ENCODE measurements at regions not wholly inside any gene's neighbourhood (a gene's known extent, or its start where the extent isn't known, plus 50 kb on each side); places are given as distances from the start of the nearest gene placed in this dataset.
"Not testable (repeated sequence)": the region's sequence is repeated elsewhere in the genome, so short reads cannot be mapped to it uniquely, and the experiment has no call there.

- H2AK5ac ChIP-seq (ENCODE audit: low read length, severe bottlenecking) = no peak overlapping the region
- no peak overlapping the region for H2BK5ac ChIP-seq (ENCODE audit: low read depth, low read length, poor library complexity, severe bottlenecking)
- H4K8ac ChIP-seq (ENCODE audit: low read length) = no peak overlapping the region
- no peaks in the 10 kb centered on the region for H3K36me3 ChIP-seq (ENCODE audit: control insufficient read depth in 1 of 2, insufficient read depth in 2 of 2, low read depth in 1 of 2, low read length in 2 of 2)
- H3K9ac ChIP-seq (ENCODE audit: low read length) = peak overlapping the region; percentile 24
- H3K14ac ChIP-seq (ENCODE audit: low read length in 2 of 2) = no peak overlapping the region
- H3K4me3 ChIP-seq (ENCODE audit: insufficient read depth in 1 of 2, low read depth in 1 of 2, low read length in 2 of 2) = no peak overlapping the region
- H3K18ac ChIP-seq (ENCODE audit: low read depth in 1 of 2, low read length in 2 of 2) = no peak overlapping the region
- no peaks in the 10 kb centered on the region for H3K4me1 ChIP-seq (ENCODE audit: control insufficient read depth, insufficient read depth, low read depth, low read length)
- H3K23ac ChIP-seq (ENCODE audit: low read length in 2 of 2) = no peak overlapping the region
- H2BK120ac ChIP-seq (ENCODE audit: low read depth, low read length) = no peak overlapping the region
- no peaks in the 10 kb centered on the region for H3K79me1 ChIP-seq (replicated peaks; ENCODE audit: low read length, poor library complexity, severe bottlenecking)
- H3K9me3 ChIP-seq (ENCODE audit: control insufficient read depth, low read length) = peaks cover 3% of the 10 kb centered on the region
- no peak for DNase-seq
- no peak overlapping the region for H3K4ac ChIP-seq (ENCODE audit: low read depth in 1 of 2, low read length in 2 of 2)
- H2BK15ac ChIP-seq (ENCODE audit: low read depth, poor library complexity, severe bottlenecking) = no peak overlapping the region
- no peaks in the 10 kb centered on the region for H3K27me3 ChIP-seq (ENCODE audit: control insufficient read depth in 1 of 2, insufficient read depth in 1 of 2, low read length in 2 of 2)
- no peak overlapping the region for H4K91ac ChIP-seq (ENCODE audit: low read length)
- H3K4me2 ChIP-seq (ENCODE audit: low read length, poor library complexity, severe bottlenecking) = no peak overlapping the region
- H3K27ac ChIP-seq (ENCODE audit: low read length, poor library complexity, severe bottlenecking) = no peak overlapping the region
- no peak overlapping the region for H2AFZ ChIP-seq (ENCODE audit: low read depth, low read length)
- H2BK12ac ChIP-seq (ENCODE audit: low read length in 2 of 2) = no peak overlapping the region
- no CpG with 5 or more reads among the region's 2 CpGs for WGBS
Measured at GRCh38 chrX:138877746-138878145, 166.2 kb upstream of the FGF13 start.

- H3K4me3 ChIP-seq (ENCODE audit: insufficient read depth in 1 of 2, low read depth in 1 of 2, low read length in 2 of 2) = no peak overlapping the region
- H2AFZ ChIP-seq (ENCODE audit: low read depth, low read length) = no peak overlapping the region
- H3K23ac ChIP-seq (ENCODE audit: low read length in 2 of 2) = no peak overlapping the region
- no peak overlapping the region for H3K9ac ChIP-seq (ENCODE audit: low read length)
- H3K14ac ChIP-seq (ENCODE audit: low read length in 2 of 2) = no peak overlapping the region
- H4K8ac ChIP-seq (ENCODE audit: low read length) = no peak overlapping the region
- no peak overlapping the region for H2BK5ac ChIP-seq (ENCODE audit: low read depth, low read length, poor library complexity, severe bottlenecking)
- H2BK12ac ChIP-seq (ENCODE audit: low read length in 2 of 2) = no peak overlapping the region
- no peak overlapping the region for H3K4ac ChIP-seq (ENCODE audit: low read depth in 1 of 2, low read length in 2 of 2)
- no peaks in the 10 kb centered on the region for H3K4me1 ChIP-seq (ENCODE audit: control insufficient read depth, insufficient read depth, low read depth, low read length)
- no peaks in the 10 kb centered on the region for H3K27me3 ChIP-seq (ENCODE audit: control insufficient read depth in 1 of 2, insufficient read depth in 1 of 2, low read length in 2 of 2)
- no peak overlapping the region for H2BK120ac ChIP-seq (ENCODE audit: low read depth, low read length)
- H3K4me2 ChIP-seq (ENCODE audit: low read length, poor library complexity, severe bottlenecking) = no peak overlapping the region
- H2BK15ac ChIP-seq (ENCODE audit: low read depth, poor library complexity, severe bottlenecking) = no peak overlapping the region
- no peak overlapping the region for H3K18ac ChIP-seq (ENCODE audit: low read depth in 1 of 2, low read length in 2 of 2)
- no peak overlapping the region for H3K27ac ChIP-seq (ENCODE audit: low read length, poor library complexity, severe bottlenecking)
- DNase-seq = no peak
- H2AK5ac ChIP-seq (ENCODE audit: low read length, severe bottlenecking) = no peak overlapping the region
- no peaks in the 10 kb centered on the region for H3K79me1 ChIP-seq (replicated peaks; ENCODE audit: low read length, poor library complexity, severe bottlenecking)
- no peak overlapping the region for H4K91ac ChIP-seq (ENCODE audit: low read length)
- WGBS = 76% methylated on average over 3 of the region's 4 CpGs
- H3K9me3 ChIP-seq (ENCODE audit: control insufficient read depth, low read length) = peaks cover 3% of the 10 kb centered on the region
- H3K36me3 ChIP-seq (ENCODE audit: control insufficient read depth in 1 of 2, insufficient read depth in 2 of 2, low read depth in 1 of 2, low read length in 2 of 2) = no peaks in the 10 kb centered on the region
Measured at GRCh38 chrX:138875472-138875871, 164.0 kb upstream of the FGF13 start.

- Histone ChIP-seq H3K27ac (ENCODE audit: low read length, poor library complexity, severe bottlenecking) (no peak overlapping the region), H3K14ac (ENCODE audit: low read length in 2 of 2) (no peak overlapping the region), H3K9me3 (ENCODE audit: control insufficient read depth, low read length) (peaks cover 3% of the 10 kb centered on the region), H3K4me3 (ENCODE audit: insufficient read depth in 1 of 2, low read depth in 1 of 2, low read length in 2 of 2) (no peak overlapping the region), H3K4ac (ENCODE audit: low read depth in 1 of 2, low read length in 2 of 2) (no peak overlapping the region), H2BK5ac (ENCODE audit: low read depth, low read length, poor library complexity, severe bottlenecking) (no peak overlapping the region), H3K36me3 (ENCODE audit: control insufficient read depth in 1 of 2, insufficient read depth in 2 of 2, low read depth in 1 of 2, low read length in 2 of 2) (no peaks in the 10 kb centered on the region), H3K18ac (ENCODE audit: low read depth in 1 of 2, low read length in 2 of 2) (no peak overlapping the region), H3K4me2 (ENCODE audit: low read length, poor library complexity, severe bottlenecking) (no peak overlapping the region), H3K9ac (ENCODE audit: low read length) (no peak overlapping the region), H2BK15ac (ENCODE audit: low read depth, poor library complexity, severe bottlenecking) (no peak overlapping the region), H2AFZ (ENCODE audit: low read depth, low read length) (no peak overlapping the region), H3K4me1 (ENCODE audit: control insufficient read depth, insufficient read depth, low read depth, low read length) (no peaks in the 10 kb centered on the region), H3K79me1 (replicated peaks; ENCODE audit: low read length, poor library complexity, severe bottlenecking) (no peaks in the 10 kb centered on the region), H3K27me3 (ENCODE audit: control insufficient read depth in 1 of 2, insufficient read depth in 1 of 2, low read length in 2 of 2) (no peaks in the 10 kb centered on the region), H2BK120ac (ENCODE audit: low read depth, low read length) (no peak overlapping the region), H2AK5ac (ENCODE audit: low read length, severe bottlenecking) (no peak overlapping the region), H4K8ac (ENCODE audit: low read length) (no peak overlapping the region), H2BK12ac (ENCODE audit: low read length in 2 of 2) (no peak overlapping the region), H3K23ac (ENCODE audit: low read length in 2 of 2) (no peak overlapping the region), H4K91ac (ENCODE audit: low read length) (no peak overlapping the region)
- no peak for DNase-seq
- 78% methylated on average over 4 of the region's 5 CpGs for WGBS
Measured at GRCh38 chrX:138874271-138874935, 162.9 kb upstream of the FGF13 start.

GRCh38 chrX:138873640-138874039 is 162.1 kb upstream of the FGF13 start:
- H3K4me1 ChIP-seq (ENCODE audit: control insufficient read depth, insufficient read depth, low read depth, low read length); H2BK120ac ChIP-seq (ENCODE audit: low read depth, low read length); H3K9me3 ChIP-seq (ENCODE audit: control insufficient read depth, low read length); H4K91ac ChIP-seq (ENCODE audit: low read length); H3K4ac ChIP-seq (ENCODE audit: low read depth in 1 of 2, low read length in 2 of 2); H3K27ac ChIP-seq (ENCODE audit: low read length, poor library complexity, severe bottlenecking); H3K4me3 ChIP-seq (ENCODE audit: insufficient read depth in 1 of 2, low read depth in 1 of 2, low read length in 2 of 2); H2AFZ ChIP-seq (ENCODE audit: low read depth, low read length); H3K18ac ChIP-seq (ENCODE audit: low read depth in 1 of 2, low read length in 2 of 2); H3K79me1 ChIP-seq (replicated peaks; ENCODE audit: low read length, poor library complexity, severe bottlenecking); H2BK15ac ChIP-seq (ENCODE audit: low read depth, poor library complexity, severe bottlenecking); H3K27me3 ChIP-seq (ENCODE audit: control insufficient read depth in 1 of 2, insufficient read depth in 1 of 2, low read length in 2 of 2); DNase-seq; H3K4me2 ChIP-seq (ENCODE audit: low read length, poor library complexity, severe bottlenecking); H2AK5ac ChIP-seq (ENCODE audit: low read length, severe bottlenecking); H3K14ac ChIP-seq (ENCODE audit: low read length in 2 of 2); H3K36me3 ChIP-seq (ENCODE audit: control insufficient read depth in 1 of 2, insufficient read depth in 2 of 2, low read depth in 1 of 2, low read length in 2 of 2); H4K8ac ChIP-seq (ENCODE audit: low read length); H3K23ac ChIP-seq (ENCODE audit: low read length in 2 of 2); H2BK12ac ChIP-seq (ENCODE audit: low read length in 2 of 2); H3K9ac ChIP-seq (ENCODE audit: low read length); H2BK5ac ChIP-seq (ENCODE audit: low read depth, low read length, poor library complexity, severe bottlenecking): not testable (repeated sequence)
- WGBS = no CpG with 5 or more reads among the region's 6 CpGs
